ENCODE measurements at regions not wholly inside any gene's neighbourhood (a gene's known extent, or its start where the extent isn't known, plus 50 kb on each side); places are given as distances from the start of the nearest gene placed in this dataset.

GRCh38 chr6:6376845-6377244, 56.4 kb upstream of the F13A1 start:
- DNase-seq, result no peak

- no peak for DNase-seq
These were observed 57.2 kb upstream of the F13A1 start for GRCh38 chr6:6377621-6378020.

DNA sequence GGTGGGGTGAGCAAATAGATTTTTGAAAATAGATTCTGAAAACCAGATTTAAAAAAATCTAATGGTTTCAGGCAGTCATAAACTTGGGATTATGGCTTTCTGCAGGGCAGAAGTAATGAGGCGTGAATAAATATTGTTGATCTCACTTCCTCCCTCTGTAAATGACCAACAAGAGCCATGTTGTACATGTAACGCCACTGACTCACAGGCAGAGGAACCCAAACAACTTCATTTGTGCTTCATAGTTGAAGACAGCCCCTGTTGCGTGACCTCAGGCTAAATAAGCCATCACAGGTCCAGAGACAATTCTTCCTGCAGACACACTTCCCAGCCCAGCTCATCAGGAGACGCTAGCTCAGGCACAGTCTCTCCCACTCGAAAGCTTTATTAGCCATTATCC, 59.1 kb upstream of the F13A1 start:
- DNase-seq, result no peak

GRCh38 chr6:6384520-6384919, 64.1 kb upstream of the F13A1 start:
- DNase-seq, result no peak

DNA sequence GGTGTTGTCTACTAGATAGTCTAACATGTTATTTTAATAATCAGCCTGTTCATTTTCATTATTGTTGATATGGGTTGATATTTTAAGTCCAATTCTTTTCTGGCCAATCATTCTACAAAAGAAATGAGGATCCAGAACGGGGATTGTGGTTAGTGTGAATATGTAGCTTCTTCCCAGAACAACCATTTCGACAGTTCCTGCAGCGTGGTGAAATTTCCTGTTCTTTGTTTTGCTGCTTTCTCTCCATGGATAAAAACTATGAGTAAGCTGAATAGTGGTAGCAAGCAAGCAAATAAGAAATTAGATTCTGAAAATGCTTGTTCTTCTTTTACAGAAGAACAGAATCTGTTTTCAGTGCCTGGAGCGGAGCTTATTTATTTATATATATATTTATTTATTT, 65.5 kb upstream of the F13A1 start:
- DNase-seq, result no peak

GRCh38 chr6:6390849-6391602, 70.6 kb upstream of the F13A1 start:
- peak in 1 of 2 experiments; percentile 24 for DNase-seq

GRCh38 chr6:6392214-6393068, 72.0 kb upstream of the F13A1 start:
- DNase-seq, result no peak

GRCh38 chr6:6393069-6393529, 72.6 kb upstream of the F13A1 start:
- no peak for DNase-seq

GRCh38 chr6:6395581-6396197, 75.2 kb upstream of the F13A1 start:
- no peak for DNase-seq

- DNase-seq, result no peak
These were observed 77.4 kb upstream of the F13A1 start for GRCh38 chr6:6397842-6398241.

GRCh38 chr6:6399568-6399967, 79.1 kb upstream of the F13A1 start:
- no peak for DNase-seq

GRCh38 chr6:6401401-6401800, 80.9 kb upstream of the F13A1 start:
- DNase-seq, result no peak

DNA sequence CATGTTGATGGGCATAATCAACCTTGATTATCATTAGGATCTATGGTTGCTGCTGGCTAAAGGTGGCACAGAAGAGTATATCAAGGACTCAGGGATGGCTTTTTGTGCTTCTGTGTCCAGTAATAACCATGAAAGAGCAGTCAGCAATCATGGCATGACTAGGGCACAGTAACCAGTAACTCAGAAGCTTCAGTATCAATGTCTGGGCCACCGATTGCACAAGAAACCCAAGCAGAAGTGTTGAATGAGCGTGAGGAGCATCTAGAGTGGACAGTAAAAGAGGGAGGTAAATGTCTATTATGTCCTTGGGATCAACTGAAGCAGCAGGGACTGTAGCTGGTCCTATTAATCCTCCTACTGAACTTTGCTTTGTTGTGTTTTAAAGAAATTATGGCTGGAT, 81.5 kb upstream of the F13A1 start:
- no peak for DNase-seq

DNA sequence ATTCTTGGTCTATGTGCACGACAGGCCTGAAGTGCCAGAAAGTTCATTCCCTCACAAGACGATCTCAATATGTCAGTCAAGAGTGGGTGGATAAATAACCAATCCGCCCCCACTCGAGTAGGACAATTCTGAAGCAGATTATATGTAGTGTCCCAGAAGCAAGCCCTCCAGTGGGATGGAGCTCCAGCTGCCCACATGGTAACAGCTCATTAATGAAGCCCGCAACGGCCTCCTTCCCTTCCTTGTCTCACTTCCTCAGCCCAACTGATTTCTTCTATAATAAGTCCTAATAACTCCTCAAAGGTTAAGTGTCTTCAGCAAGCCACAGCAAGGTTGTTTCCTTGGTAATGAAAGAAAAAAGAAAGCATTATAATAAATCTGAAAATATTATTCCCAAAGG, 82.1 kb upstream of the F13A1 start:
- DNase-seq, result no peak

- no peak for DNase-seq
These were observed 84.6 kb upstream of the F13A1 start for GRCh38 chr6:6405031-6405430.

GRCh38 chr6:6405997-6406714, 85.7 kb upstream of the F13A1 start:
- DNase-seq, result no peak

GRCh38 chr6:6406715-6407070, 86.2 kb upstream of the F13A1 start:
- no peak for DNase-seq

DNA sequence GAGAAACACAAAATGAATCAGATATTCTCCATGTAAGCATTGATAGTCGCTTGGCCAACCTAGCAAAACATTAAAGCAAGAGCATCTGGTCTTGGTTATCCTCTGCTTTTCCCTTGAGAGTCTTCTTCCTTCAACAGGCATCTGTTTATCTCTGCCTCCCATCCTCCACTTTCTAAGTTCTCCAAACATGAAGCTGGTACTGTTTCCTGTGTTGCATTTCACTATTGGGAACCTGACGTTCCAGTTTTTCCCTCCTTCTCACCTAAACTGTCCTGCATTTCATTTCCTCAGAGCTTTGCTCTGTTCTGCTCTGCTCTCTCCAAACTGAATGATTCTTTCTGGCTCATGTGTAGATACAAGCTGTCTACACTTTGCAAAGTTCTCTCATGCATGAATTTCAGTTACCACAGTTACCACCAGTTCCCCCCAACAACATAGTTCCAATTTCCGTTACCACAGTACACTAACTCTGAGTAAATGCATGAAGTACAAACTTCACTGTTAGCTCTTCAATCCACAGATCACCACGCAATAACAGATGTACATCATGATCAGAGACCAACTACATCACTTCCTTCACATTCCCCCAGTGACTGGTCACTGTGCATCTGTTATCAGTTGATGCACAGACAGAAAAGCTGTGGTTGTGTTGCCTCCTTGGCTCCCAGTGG, 86.7 kb upstream of the F13A1 start:
- DNase-seq, result no peak

- no peak for DNase-seq
These were observed 89.1 kb upstream of the F13A1 start for GRCh38 chr6:6409397-6410030.

DNA sequence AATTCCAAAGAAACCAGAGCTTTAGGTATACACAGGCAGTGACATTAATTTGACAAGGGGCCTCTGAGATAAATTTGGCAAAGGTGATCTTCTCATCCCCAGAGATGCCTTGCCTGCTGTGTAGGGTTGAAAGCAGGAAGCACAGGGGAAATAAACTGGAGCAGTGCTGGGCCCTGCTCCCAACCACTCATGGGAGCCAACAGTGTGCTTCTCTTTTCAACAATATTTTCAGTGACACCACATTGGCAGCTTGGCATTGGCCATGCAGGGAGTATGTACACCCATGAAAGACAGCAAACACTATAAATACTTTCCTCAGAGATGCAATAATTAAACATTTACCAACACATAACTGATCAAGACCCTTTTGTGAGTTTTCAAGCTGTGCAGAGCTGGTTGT, 90.7 kb upstream of the F13A1 start:
- no peak for DNase-seq

GRCh38 chr6:6412221-6412620, 91.8 kb upstream of the F13A1 start:
- DNase-seq, result no peak

DNA sequence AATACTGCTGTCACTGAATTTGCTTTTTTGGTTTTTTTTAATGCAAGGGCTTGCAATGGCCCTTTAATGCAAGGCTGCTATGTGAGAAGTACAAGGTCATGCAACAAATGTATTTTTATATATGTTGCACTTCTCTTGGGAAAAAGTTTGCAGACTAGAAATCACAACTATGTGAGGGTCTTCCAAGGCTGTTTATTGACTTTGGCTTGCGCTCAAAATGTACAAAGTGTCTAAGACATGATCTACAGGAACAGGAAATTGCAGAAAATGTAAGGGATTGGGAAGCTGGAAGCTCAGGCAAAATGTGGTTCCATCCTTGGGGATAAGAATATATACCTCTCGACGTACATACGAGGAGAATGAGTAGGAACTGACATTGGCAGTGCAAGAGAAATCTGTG, 92.2 kb upstream of the F13A1 start:
- DNase-seq, result no peak

Measured in NCI-H187 (cell line).